22Rv1 (cell line): ENCODE measurements at regions not wholly inside any gene's neighbourhood (a gene's known extent, or its start where the extent isn't known, plus 50 kb on each side); places are given as distances from the start of the nearest gene placed in this dataset.

Source experiments
- H3K27ac ChIP-seq: fragments of 450-650 bp; 2 replicates; pipeline ENCODE4 v1.5.1; 2017
- CTCF ChIP-seq: fragments of 450-650 bp; IDR thresholded peaks from 2 replicates; pipeline ENCODE4 v1.5.1; 2017; ENCODE audit warnings: mild to moderate bottlenecking
- ZFX ChIP-seq: fragments of 450-650 bp; IDR thresholded peaks from 2 replicates; pipeline ENCODE4 v1.6.1; 2017; ENCODE audit warnings: antibody characterized with exemption, borderline replicate concordance

- no peak overlapping the region for H3K27ac ChIP-seq
- TF ChIP-seq ZFX = no peak
- no peak for TF ChIP-seq CTCF
Observed at GRCh38 chr21:32192291-32193097, 86.4 kb downstream of the MIS18A start.

GRCh38 chr21:32190493-32191144 is 88.2 kb downstream of the MIS18A start:
- TF ChIP-seq CTCF (no peak), ZFX (no peak)
- H3K27ac ChIP-seq = no peak overlapping the region

- no peak overlapping the region for H3K27ac ChIP-seq
- TF ChIP-seq ZFX = no peak
- TF ChIP-seq CTCF = no peak
Observed at GRCh38 chr21:32189688-32190483, 89.0 kb downstream of the MIS18A start.

- TF ChIP-seq CTCF (no peak), ZFX (no peak)
- H3K27ac ChIP-seq = no peak overlapping the region
Observed at GRCh38 chr21:32186804-32187203, 92.0 kb downstream of the MIS18A start.

- no peak for TF ChIP-seq CTCF
- TF ChIP-seq ZFX = no peak
- no peak overlapping the region for H3K27ac ChIP-seq
Observed at GRCh38 chr21:32185726-32186125, 93.1 kb downstream of the MIS18A start.

- TF ChIP-seq ZFX = no peak
- TF ChIP-seq CTCF = no peak
- H3K27ac ChIP-seq = no peak overlapping the region
Observed at GRCh38 chr21:32185103-32185502, 93.7 kb downstream of the MIS18A start.
